ENCODE measurements at regions not wholly inside any gene's neighbourhood (a gene's known extent, or its start where the extent isn't known, plus 50 kb on each side); places are given as distances from the start of the nearest gene placed in this dataset.

GRCh38 chr4:108359130-108359985 lies 190.6 kb upstream of the LEF1 start:
- no peaks in the 10 kb centered on the region for H4K20me1 ChIP-seq (replicated peaks; ENCODE audit: control insufficient read depth, extremely low read depth, insufficient read depth, low read length)
- no peak overlapping the region for H2AFZ ChIP-seq (ENCODE audit: low read depth, low read length)
- TF ChIP-seq MAX (IDR thresholded peaks at IDR 0.05; ENCODE audit: insufficient read depth, insufficient read length) (no peak), GATA2 (IDR thresholded peaks at IDR 0.05; ENCODE audit: insufficient read depth, insufficient read length, low read depth, low read length) (no peak), JUN (IDR thresholded peaks at IDR 0.05; ENCODE audit: borderline replicate concordance, insufficient read depth, insufficient read length, low read depth) (no peak)
- H3K4me2 ChIP-seq (ENCODE audit: insufficient read depth, low read length) = no peak overlapping the region
- H3K79me2 ChIP-seq (ENCODE audit: control insufficient read depth, insufficient read depth, low read length) = no peaks in the 10 kb centered on the region
- FAIRE-seq = no peak
- peaks cover 0 to 2% of the 10 kb centered on the region in 2 experiments for H3K27me3 ChIP-seq (ENCODE audit: control insufficient read depth in 2 of 2, insufficient read depth in 2 of 2, low read length in 2 of 2)
- POLR2A ChIA-PET = no interaction called here
- H3K4me1 ChIP-seq (ENCODE audit: control insufficient read depth, extremely low read depth, insufficient read depth, low read length) = no peaks in the 10 kb centered on the region
- H3K4me3 ChIP-seq (replicated peaks in 1 of 3; ENCODE audit: insufficient read depth in 1 of 3, low read depth in 1 of 3, low read length in 3 of 3) = no peak overlapping the region
- CTCF ChIA-PET = no interaction called here
- no peak overlapping the region for H3K9ac ChIP-seq (replicated peaks; ENCODE audit: extremely low read depth, insufficient read depth, low read length)
- dilution Hi-C loops (cut with MboI; ENCODE audit: extremely low pct_ligation_motif_present, low sequenced_read_pairs) = no loop called here
- H3K36me3 ChIP-seq (ENCODE audit: control insufficient read depth in 2 of 2, extremely low read depth in 1 of 2, insufficient read depth in 2 of 2, low read length in 2 of 2) = no peaks in the 10 kb centered on the region
- no peaks in the 10 kb centered on the region for H3K9me1 ChIP-seq (replicated peaks; ENCODE audit: control insufficient read depth, extremely low read depth, insufficient read depth, low read length)
- intact Hi-C loops (cut with micrococcal nuclease) = no loop called here
- no peaks in the 10 kb centered on the region for H3K9me3 ChIP-seq (replicated peaks; ENCODE audit: control insufficient read depth, insufficient read depth, low read length)
- BruUV-seq (replicated peaks) = no TSS peak
- H3K27ac ChIP-seq (ENCODE audit: insufficient read depth, low read depth, low read length) = no peak overlapping the region
- no peak for DNase-seq (ENCODE audit: low read depth, low spot score)

GRCh38 chr4:108355902-108356535 lies 187.3 kb upstream of the LEF1 start:
- BruUV-seq (replicated peaks) = no TSS peak
- Histone ChIP-seq H3K9me1 (replicated peaks; ENCODE audit: control insufficient read depth, extremely low read depth, insufficient read depth, low read length) (no peaks in the 10 kb centered on the region), H2AFZ (ENCODE audit: low read depth, low read length) (no peak overlapping the region), H3K4me2 (ENCODE audit: insufficient read depth, low read length) (no peak overlapping the region), H3K4me1 (ENCODE audit: control insufficient read depth, extremely low read depth, insufficient read depth, low read length) (no peaks in the 10 kb centered on the region), H3K9ac (replicated peaks; ENCODE audit: extremely low read depth, insufficient read depth, low read length) (no peak overlapping the region), H4K20me1 (replicated peaks; ENCODE audit: control insufficient read depth, extremely low read depth, insufficient read depth, low read length) (no peaks in the 10 kb centered on the region), H3K9me3 (replicated peaks; ENCODE audit: control insufficient read depth, insufficient read depth, low read length) (no peaks in the 10 kb centered on the region), H3K79me2 (ENCODE audit: control insufficient read depth, insufficient read depth, low read length) (no peaks in the 10 kb centered on the region), H3K4me3 (replicated peaks in 1 of 3; ENCODE audit: insufficient read depth in 1 of 3, low read depth in 1 of 3, low read length in 3 of 3) (no peak overlapping the region), H3K27me3 (ENCODE audit: control insufficient read depth in 2 of 2, insufficient read depth in 2 of 2, low read length in 2 of 2) (peaks cover 0 to 5% of the 10 kb centered on the region in 2 experiments), H3K27ac (ENCODE audit: insufficient read depth, low read depth, low read length) (no peak overlapping the region), H3K36me3 (ENCODE audit: control insufficient read depth in 2 of 2, extremely low read depth in 1 of 2, insufficient read depth in 2 of 2, low read length in 2 of 2) (no peaks in the 10 kb centered on the region)
- ChIA-PET POLR2A (no interaction called here), CTCF (no interaction called here)
- FAIRE-seq (no peak), DNase-seq (ENCODE audit: low read depth, low spot score) (no peak)
- dilution Hi-C loops (cut with MboI; ENCODE audit: extremely low pct_ligation_motif_present, low sequenced_read_pairs) = no loop called here
- intact Hi-C loops (cut with micrococcal nuclease) = no loop called here
- no peak for TF ChIP-seq JUN (IDR thresholded peaks at IDR 0.05; ENCODE audit: borderline replicate concordance, insufficient read depth, insufficient read length, low read depth)
- TF ChIP-seq EZH2 (IDR thresholded peaks at IDR 0.05; ENCODE audit: borderline replicate concordance, low read depth, low read length, severe bottlenecking) = no peak
- TF ChIP-seq POLR2AphosphoS5 (IDR thresholded peaks at IDR 0.05; ENCODE audit: insufficient read depth, low read depth, low read length) = no peak
- no peak for TF ChIP-seq FOS (IDR thresholded peaks at IDR 0.05; ENCODE audit: borderline replicate concordance, insufficient read depth, low read length)
- no peak for TF ChIP-seq CTCF (IDR thresholded peaks at IDR 0.05; ENCODE audit: extremely low read depth in 1 of 2, insufficient read depth in 1 of 2, low read depth in 1 of 2, low read length in 2 of 2)
- TF ChIP-seq MYC (IDR thresholded peaks at IDR 0.05; ENCODE audit: low read depth, low read length) = no peak
- TF ChIP-seq GATA2 (IDR thresholded peaks at IDR 0.05; ENCODE audit: insufficient read depth, insufficient read length, low read depth, low read length) = no peak
- TF ChIP-seq POLR2A (IDR thresholded peaks at IDR 0.05; ENCODE audit: low read depth, low read length) = no peak

Measured in endothelial cell of umbilical vein (primary cell).